ENCODE measurements at regions not wholly inside any gene's neighbourhood (a gene's known extent, or its start where the extent isn't known, plus 50 kb on each side); places are given as distances from the start of the nearest gene placed in this dataset.

GRCh38 chr4:177947607-177948006 is 505.4 kb upstream of the AGA start:
- H3K9me3 Mint-ChIP-seq (ENCODE audit: low read depth): no peaks in the 10 kb centered on the region
- no peaks in the 10 kb centered on the region for H3K27me3 Mint-ChIP-seq
- no peak for DNase-seq (ENCODE audit: low spot score, unreplicated experiment)
- H3K36me3 Mint-ChIP-seq (ENCODE audit: insufficient read depth): no peaks in the 10 kb centered on the region
- TF ChIP-seq CTCF (IDR thresholded peaks at IDR 0.05; ENCODE audit: unreplicated experiment): no peak
- H3K4me3 Mint-ChIP-seq (ENCODE audit: low read depth): no peak overlapping the region
- H3K27ac Mint-ChIP-seq: no peak overlapping the region
- H3K4me1 Mint-ChIP-seq (ENCODE audit: low read depth): peaks cover 2% of the 10 kb centered on the region

GRCh38 chr4:177948853-177949252 is 506.6 kb upstream of the AGA start:
- no peak for DNase-seq (ENCODE audit: low spot score, unreplicated experiment)
- Mint-ChIP-seq H3K36me3 (ENCODE audit: insufficient read depth) (no peaks in the 10 kb centered on the region), H3K4me3 (ENCODE audit: low read depth) (no peak overlapping the region), H3K27ac (no peak overlapping the region), H3K27me3 (no peaks in the 10 kb centered on the region), H3K4me1 (ENCODE audit: low read depth) (peaks cover 2% of the 10 kb centered on the region), H3K9me3 (ENCODE audit: low read depth) (no peaks in the 10 kb centered on the region)
- TF ChIP-seq CTCF (IDR thresholded peaks at IDR 0.05; ENCODE audit: unreplicated experiment): no peak

GRCh38 chr4:177951026-177951425 is 508.8 kb upstream of the AGA start:
- TF ChIP-seq CTCF (IDR thresholded peaks at IDR 0.05; ENCODE audit: unreplicated experiment): no peak
- Mint-ChIP-seq H3K4me1 (ENCODE audit: low read depth) (peaks cover 2% of the 10 kb centered on the region), H3K36me3 (ENCODE audit: insufficient read depth) (no peaks in the 10 kb centered on the region)

GRCh38 chr4:177952723-177953122 is 510.5 kb upstream of the AGA start:
- Mint-ChIP-seq H3K4me1 (ENCODE audit: low read depth) (peaks cover 2% of the 10 kb centered on the region), H3K27me3 (no peaks in the 10 kb centered on the region), H3K36me3 (ENCODE audit: insufficient read depth) (no peaks in the 10 kb centered on the region), H3K27ac (no peak overlapping the region), H3K4me3 (ENCODE audit: low read depth) (no peak overlapping the region), H3K9me3 (ENCODE audit: low read depth) (no peaks in the 10 kb centered on the region)
- no peak for DNase-seq (ENCODE audit: low spot score, unreplicated experiment)
- no peak for TF ChIP-seq CTCF (IDR thresholded peaks at IDR 0.05; ENCODE audit: unreplicated experiment)

More at GRCh38 chr4:177951026-177951425, 508.8 kb upstream of the AGA start:
- Mint-ChIP-seq H3K9me3 (ENCODE audit: low read depth) (no peaks in the 10 kb centered on the region), H3K27ac (no peak overlapping the region), H3K4me3 (ENCODE audit: low read depth) (no peak overlapping the region), H3K27me3 (no peaks in the 10 kb centered on the region)
- DNase-seq (ENCODE audit: low spot score, unreplicated experiment): no peak

GRCh38 chr4:177957596-177958360 is 515.5 kb upstream of the AGA start:
- no peak for DNase-seq (ENCODE audit: low spot score, unreplicated experiment)
- H3K9me3 Mint-ChIP-seq (ENCODE audit: low read depth): no peaks in the 10 kb centered on the region
- H3K4me1 Mint-ChIP-seq (ENCODE audit: low read depth): no peaks in the 10 kb centered on the region
- no peak overlapping the region for H3K27ac Mint-ChIP-seq
- TF ChIP-seq CTCF (IDR thresholded peaks at IDR 0.05; ENCODE audit: unreplicated experiment): no peak
- H3K36me3 Mint-ChIP-seq (ENCODE audit: insufficient read depth): no peaks in the 10 kb centered on the region
- no peak overlapping the region for H3K4me3 Mint-ChIP-seq (ENCODE audit: low read depth)
- no peaks in the 10 kb centered on the region for H3K27me3 Mint-ChIP-seq
